Middle frontal gyrus (tissue), 1 donor: ENCODE measurements at regions not wholly inside any gene's neighbourhood (a gene's known extent, or its start where the extent isn't known, plus 50 kb on each side); places are given as distances from the start of the nearest gene placed in this dataset.

Experiments
- DNase-seq: peaks from one replicate; pipeline ENCODE4 v3.0.0-alpha.2; 2015; ENCODE audit warnings: low spot score; ENCODE audit errors: extremely low spot score

- no peak for DNase-seq
Observed at GRCh38 chr18:30093376-30093775, 949.2 kb downstream of the DSC3 start.

DNA sequence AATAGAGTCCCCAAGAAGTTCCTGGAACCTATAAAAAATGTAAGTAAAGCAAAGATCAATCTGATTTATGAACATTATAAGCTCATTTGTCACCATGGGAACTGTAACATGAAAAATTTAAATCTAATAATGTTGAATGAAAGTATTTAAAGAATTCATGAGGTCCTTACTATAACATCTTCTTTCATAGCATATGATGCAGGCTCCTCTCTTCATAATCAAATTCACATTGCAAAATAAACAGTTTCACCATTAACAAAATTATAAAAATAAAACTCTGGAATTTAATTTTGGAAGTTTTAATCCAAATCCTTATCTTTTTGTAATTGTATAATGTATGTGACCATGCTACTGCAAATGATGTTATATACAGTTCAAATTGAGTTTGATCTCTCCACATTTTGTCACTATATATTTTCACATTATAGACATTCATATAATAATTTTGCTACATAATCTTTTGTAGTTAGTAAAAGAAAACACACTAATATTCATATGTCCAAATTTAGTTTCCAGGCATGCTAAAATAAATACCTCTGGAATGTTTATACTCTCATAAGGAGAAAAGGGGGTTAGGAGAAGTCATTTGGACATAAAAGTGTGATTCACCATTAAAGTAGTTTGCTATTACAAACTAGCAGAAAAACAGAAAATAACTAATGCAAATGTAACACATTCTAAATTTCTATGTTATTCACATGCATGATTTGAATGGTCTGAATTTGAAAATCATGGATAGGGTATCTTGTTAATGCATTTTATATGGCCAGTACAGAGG, 954.1 kb downstream of the DSC3 start:
- DNase-seq = no peak

DNA sequence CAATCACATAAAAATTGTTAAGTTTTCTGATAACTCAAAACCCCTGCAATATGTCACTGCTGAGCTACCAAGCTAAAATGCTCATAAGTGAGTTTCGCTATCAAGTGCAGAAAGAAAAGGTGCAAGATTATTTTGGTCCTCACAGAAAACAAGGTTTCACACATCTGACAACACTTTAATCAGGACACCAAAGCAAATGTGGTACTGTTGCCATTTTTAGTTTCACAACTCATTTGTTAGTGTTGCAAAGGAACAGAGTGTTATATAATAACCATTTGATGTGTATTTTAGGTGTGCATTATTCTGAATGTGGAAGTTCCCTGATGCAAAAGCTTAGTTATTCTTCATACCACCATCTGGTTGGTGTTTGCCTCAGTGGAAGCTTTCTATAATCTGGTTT, 956.2 kb downstream of the DSC3 start:
- peak; percentile 22 for DNase-seq

DNA sequence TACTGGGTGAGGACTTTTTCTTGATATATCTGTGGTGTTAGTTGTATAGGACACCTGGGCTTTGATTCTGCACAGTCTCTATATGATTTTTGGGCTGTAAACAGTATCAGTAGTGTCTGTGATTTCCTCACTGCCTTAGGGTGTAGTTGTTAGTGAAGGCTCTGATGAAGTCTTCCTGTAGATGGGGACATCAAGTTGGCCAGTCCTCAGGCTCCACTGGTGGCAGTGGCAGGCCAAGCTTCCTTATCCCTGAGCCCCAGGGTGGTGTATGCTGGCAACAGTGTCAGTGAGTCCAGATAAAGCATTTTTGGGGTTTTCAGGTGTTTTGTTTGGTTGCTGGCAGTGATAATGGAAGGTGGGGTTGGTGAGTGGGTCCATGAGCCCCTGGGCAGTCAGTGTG, 961.4 kb downstream of the DSC3 start:
- DNase-seq = no peak

- no peak for DNase-seq
Observed at GRCh38 chr18:30072609-30073385, 969.7 kb downstream of the DSC3 start.

- DNase-seq = no peak
Observed at GRCh38 chr18:30066288-30066687, 976.3 kb downstream of the DSC3 start.

- no peak for DNase-seq
Observed at GRCh38 chr18:30057398-30057797, 985.1 kb downstream of the DSC3 start.

- no peak for DNase-seq
Observed at GRCh38 chr18:30056528-30056927, 986.0 kb downstream of the DSC3 start.

DNA sequence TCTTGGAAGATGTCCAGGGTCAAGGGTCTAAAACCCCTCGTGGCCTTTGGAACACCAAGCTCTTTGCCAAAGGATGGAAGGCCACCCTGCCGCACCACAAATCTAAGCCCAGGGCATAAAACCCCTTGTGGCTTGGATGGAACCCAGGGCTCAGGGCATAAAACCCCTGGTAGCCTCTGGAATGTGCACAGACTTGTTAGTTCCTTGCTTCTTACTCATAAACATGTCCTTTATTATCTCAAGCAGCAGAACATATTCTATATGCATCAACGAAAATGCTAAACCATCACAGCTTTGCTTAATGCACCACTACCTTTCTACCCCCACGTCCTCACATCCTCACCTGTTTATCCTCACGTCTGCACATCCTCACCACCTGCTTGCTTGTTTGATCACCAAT, 998.0 kb downstream of the DSC3 start:
- DNase-seq = no peak

GRCh38 chr18:30039201-30039600, 1003.3 kb downstream of the DSC3 start:
- no peak for DNase-seq

GRCh38 chr18:30034818-30035217, 1007.7 kb downstream of the DSC3 start:
- no peak for DNase-seq

DNA sequence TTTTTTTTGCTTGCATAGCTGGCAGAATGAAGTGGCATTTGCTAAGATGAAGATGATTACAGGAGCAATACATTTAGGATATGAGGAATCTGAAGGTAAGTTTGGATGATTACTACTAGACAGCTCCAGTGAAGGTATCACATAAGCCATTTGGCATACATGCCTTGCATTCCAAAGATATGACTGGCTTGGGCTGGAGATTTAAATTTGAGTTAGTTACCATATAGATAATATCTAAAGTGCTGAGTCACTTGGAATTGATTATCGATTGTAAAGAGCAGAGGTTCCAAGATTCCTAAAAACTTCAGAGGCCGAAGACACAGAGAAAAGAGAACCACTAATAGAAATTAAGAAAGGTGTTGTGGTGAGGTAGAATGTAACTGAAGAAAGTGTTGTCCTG, 1026.4 kb downstream of the DSC3 start:
- no peak for DNase-seq

GRCh38 chr18:30004965-30005364, 1037.6 kb downstream of the DSC3 start:
- DNase-seq = no peak

DNA sequence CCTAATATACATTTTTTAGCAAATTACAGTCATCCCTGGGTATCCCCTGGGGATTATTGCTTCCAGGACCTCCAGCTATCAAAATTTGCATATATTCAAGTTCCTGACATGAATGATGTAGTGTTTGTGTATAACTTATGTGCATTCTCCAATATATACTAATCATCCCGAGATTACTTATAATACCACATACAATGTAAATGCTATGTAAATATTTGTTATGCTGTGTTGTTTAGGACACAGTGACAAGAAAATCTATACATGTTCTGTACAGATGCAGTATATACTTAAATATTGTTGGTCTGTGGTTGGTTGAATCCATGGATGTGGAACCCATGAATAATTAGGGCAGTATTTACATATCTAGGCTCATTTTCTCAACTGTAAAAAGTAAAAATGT, 1060.3 kb downstream of the DSC3 start:
- DNase-seq = no peak

GRCh38 chr18:29979881-29980280, 1062.7 kb downstream of the DSC3 start:
- DNase-seq = no peak

DNA sequence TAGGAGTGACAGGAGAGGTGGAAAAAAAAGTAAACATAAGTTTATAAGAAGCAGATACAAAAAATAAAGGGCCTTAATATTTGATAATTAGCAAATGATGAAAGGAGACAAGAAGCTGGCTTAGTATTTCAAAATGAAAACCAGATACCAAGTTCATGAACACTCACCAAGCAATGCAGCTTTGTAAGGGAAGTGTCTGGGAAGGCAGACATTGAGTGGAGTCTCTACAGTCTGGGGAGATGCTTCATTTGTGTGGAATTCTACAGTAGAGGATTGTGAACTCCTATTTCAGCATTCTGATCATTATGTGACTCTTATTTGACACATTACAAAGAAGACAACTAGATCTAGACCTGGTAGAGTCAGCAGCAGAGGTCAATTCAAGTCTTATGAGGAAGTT, 1072.7 kb downstream of the DSC3 start:
- no peak for DNase-seq

GRCh38 chr18:29962579-29962978, 1080.0 kb downstream of the DSC3 start:
- no peak for DNase-seq

GRCh38 chr18:29960539-29960938, 1082.0 kb downstream of the DSC3 start:
- no peak for DNase-seq

DNA sequence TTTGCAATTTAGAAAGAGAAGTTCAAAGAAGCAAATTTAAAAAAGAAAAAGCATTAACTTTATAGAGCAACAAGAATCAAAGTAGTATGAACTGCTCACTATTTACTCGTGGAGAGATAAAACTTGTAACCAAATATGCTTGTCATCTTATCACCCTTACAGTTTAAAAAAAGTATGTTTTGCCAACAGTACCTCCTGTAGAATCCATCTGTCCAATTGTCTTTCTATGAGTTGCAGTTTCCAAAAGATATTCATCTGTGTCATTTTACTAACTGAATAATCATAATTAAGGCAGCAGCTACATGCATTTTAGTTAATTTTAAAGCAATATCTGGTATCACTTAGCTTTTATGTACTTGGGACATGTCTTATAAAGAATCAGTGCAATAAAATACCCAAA, 1112.3 kb downstream of the DSC3 start:
- DNase-seq = no peak

DNA sequence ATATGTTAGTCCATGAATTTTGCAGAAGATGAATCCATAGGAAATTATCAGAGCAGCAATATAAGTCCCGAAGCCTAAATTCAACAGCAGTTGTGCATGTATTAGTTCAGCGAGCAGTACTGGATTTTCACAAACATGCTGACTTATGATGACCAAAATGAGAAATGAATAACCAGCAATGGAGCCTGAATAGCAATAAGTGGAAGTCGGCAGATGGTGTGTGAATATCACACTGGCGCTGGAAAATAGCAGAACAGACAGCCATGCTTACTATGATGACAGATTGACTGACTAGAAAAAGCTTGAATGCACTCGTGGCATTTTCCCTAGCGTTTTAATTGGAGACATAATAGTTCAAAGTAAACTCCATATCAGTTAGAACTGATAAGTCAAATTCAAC, 1114.5 kb downstream of the DSC3 start:
- no peak for DNase-seq

DNA sequence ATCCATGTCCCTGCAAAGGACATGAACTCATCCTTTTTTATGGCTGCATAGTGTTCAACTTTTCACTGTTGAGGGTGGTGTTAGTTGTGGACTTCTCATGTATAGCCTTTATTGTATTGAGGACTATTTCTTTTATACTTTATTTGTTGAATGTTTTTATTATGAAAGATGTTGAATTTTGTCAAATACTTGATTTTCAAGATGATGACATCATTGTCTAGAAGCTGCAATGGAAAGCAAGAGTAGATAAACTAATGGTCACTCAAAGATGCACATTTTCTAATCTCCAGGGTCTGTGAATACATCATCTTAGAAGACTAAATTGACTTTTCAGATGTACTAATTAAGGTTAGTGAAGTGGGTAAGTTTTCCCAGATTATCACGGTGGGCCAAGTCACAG, 1117.0 kb downstream of the DSC3 start:
- DNase-seq = no peak

DNA sequence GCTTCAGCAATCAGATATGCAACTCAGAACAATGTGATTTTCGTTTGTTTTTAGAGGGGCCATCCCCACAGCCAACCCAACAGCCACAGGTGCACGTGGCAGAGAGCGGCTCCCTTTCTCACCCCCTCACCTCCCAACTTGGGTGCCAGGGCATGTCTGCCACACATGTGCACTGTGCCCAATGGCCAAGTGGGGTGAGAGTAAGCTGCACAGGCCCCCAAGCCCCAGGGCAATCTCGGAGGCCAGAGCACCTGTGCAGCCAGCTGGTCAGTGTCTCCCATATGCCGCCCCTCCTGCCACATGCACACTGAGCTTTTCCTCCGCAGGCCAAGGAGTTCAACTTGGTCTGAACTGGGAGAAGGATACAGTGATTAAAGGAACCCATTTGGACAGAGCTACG, 1130.2 kb downstream of the DSC3 start:
- no peak for DNase-seq
